ENCODE measurements at regions not wholly inside any gene's neighbourhood (a gene's known extent, or its start where the extent isn't known, plus 50 kb on each side); places are given as distances from the start of the nearest gene placed in this dataset.
"Not testable (repeated sequence)": the region's sequence is repeated elsewhere in the genome, so short reads cannot be mapped to it uniquely, and the experiment has no call there.

DNA sequence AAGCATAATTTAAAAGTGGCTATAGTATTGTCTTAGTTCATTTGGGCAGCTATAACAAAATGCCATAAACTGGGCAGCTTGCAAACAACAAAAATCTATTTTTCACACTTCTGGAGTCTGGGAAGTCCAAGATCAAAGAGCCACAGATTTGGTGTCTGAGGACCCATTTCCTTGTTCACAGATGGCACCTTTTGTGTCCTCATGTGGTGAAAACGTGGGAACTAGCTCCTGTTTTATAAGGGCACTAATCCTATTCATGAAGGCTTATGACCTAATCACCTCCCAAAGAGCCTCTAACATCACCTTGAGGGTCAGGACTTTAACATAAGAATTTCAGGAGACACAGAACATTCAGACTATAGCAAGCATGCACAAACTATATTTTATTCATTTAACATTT is 126.5 kb upstream of the WDFY3 start:
- intact Hi-C loops (cut with DNase I): no loop called here
- no peak for DNase-seq (ENCODE audit: low spot score)

- no peak for DNase-seq (ENCODE audit: low spot score)
- intact Hi-C loops (cut with DNase I): no loop called here
Observed at GRCh38 chr4:85094735-85095134, 128.2 kb upstream of the WDFY3 start.

- intact Hi-C loops (cut with DNase I): no loop called here
- no peak for DNase-seq (ENCODE audit: low spot score)
Observed at GRCh38 chr4:85102606-85103005, 136.1 kb upstream of the WDFY3 start.

DNA sequence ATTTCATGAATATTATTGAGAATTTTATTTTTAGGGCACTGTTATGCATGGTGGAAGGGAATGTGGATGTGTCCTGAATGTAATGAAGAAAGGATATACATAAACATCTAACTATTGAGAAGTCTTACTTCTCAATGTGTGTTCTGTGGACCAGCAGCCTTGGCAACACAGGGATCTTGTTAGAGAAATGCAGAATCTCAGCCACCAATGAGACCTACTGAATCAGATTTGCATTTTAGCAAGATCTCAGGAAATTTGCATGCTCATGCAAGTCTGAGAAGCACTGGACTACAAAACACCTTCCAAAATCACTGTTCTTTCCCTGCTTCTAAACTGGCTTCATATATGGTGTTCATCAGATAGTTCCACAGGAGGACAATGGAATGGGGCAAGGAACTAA is 139.7 kb upstream of the WDFY3 start:
- DNase-seq (ENCODE audit: low spot score): no peak
- intact Hi-C loops (cut with DNase I): no loop called here

DNA sequence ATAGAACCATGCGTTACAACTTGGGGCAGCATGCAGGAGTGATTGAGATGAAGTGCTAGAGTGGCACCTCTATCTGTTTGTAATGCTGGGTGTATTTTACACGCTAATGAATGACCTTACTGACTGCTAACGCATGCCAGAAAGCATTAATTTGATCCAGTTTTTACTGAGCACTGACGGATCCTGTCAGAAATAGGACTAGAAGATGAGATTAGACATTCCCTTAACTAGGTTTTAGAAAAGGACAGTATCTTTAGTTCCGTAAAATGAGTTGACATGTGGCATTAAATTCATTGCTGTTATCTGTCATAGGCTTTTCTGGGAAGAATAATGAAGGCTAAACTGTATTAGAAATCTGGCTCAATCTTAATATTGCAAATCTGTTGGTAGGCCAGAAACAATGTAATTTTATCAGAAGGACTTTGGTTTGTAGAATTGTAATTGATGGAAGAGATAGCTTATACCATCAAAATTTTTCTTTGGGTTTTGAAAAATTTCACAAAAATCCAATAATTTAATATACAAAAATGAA is 140.4 kb upstream of the WDFY3 start:
- intact Hi-C loops (cut with DNase I): no loop called here
- DNase-seq (ENCODE audit: low spot score): no peak

DNA sequence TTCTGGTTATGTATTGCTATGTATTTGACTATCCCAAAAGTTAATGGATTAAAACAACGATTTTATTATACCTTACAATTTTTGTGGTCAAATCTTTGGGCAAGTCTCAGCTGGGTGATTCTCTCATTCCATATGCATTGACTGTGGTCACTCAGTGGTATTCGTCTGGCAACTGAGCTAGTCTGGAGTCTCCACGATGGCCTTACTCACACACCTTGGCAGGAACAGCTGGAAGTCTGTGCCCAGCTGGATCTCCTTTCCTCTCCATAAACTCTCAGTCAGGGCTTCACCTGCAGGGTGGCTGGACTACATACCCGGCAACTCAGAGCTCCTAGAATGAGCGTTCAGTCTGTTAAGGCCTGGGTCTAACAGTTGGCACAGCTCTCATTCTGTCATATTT is 141.1 kb upstream of the WDFY3 start:
- DNase-seq (ENCODE audit: low spot score): no peak
- intact Hi-C loops (cut with DNase I): no loop called here

- no peak for DNase-seq (ENCODE audit: low spot score)
- intact Hi-C loops (cut with DNase I): no loop called here
Observed at GRCh38 chr4:85113706-85114105, 147.2 kb upstream of the WDFY3 start.

GRCh38 chr4:85114526-85114925 is 148.0 kb upstream of the WDFY3 start:
- DNase-seq (ENCODE audit: low spot score): no peak
- intact Hi-C loops (cut with DNase I): no loop called here

DNA sequence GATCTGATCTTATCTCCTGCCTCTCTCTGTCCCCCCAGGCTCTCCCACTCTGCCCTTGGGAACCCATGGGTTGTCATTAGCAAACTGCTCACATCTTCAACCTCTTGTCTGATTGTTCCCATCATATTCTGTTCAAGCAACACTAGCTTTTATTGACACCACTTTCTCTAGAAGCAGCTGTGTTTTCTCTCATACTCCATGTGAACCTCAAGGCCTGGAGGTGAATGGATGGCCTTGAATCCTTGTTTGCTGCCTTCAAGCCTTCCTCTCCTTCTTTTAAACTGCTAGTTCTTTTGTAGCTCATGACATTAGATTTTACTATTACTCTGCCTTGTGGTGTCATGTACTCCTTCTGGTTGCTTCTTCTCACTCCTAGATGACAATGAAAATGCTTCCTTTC is 149.5 kb upstream of the WDFY3 start:
- no peak for DNase-seq (ENCODE audit: low spot score)
- intact Hi-C loops (cut with DNase I): no loop called here

DNA sequence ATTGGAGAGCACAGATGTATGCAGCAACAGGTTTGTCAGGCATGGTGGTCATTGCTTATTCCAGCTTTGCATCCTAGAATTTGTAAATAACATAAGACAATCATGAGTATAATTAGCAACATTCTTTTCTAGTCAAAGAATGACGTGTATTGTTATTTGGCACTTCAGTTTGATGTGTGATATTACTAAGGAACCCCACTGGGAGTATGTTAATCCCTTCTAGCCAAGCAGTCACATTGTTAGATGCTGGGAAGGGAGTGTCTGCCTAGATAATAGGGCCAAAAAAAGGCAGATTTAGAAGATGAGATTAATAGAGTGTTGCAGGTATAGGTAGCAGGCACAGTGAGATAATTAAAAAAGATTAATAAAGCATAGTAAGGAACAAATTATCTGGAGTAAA is 159.2 kb upstream of the WDFY3 start:
- DNase-seq (ENCODE audit: low spot score): no peak
- intact Hi-C loops (cut with DNase I): no loop called here

- intact Hi-C loops (cut with DNase I): no loop called here
- no peak for DNase-seq (ENCODE audit: low spot score)
Observed at GRCh38 chr4:85126991-85127591, 160.6 kb upstream of the WDFY3 start.

DNA sequence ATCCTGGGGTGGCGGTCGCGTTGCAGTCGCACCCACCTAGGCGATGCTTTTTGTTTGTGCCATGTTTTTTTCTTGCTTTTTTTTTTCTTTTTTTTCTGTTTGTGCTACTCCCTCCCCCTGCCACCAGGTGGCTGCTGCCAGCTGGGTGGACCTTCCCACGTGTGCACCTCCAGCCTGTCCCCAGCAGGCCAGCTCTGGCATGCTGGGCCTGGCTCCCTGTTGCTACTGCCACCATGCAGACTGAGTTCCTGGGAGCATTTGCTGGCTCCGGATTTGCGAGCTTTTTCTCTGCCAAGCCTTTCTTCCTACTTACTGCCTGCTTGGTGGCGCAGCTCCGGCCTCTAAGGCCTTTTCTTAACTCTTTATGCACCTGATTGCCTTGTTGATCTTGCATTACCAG is 161.2 kb upstream of the WDFY3 start:
- no peak for DNase-seq (ENCODE audit: low spot score)
- intact Hi-C loops (cut with DNase I): no loop called here

DNA sequence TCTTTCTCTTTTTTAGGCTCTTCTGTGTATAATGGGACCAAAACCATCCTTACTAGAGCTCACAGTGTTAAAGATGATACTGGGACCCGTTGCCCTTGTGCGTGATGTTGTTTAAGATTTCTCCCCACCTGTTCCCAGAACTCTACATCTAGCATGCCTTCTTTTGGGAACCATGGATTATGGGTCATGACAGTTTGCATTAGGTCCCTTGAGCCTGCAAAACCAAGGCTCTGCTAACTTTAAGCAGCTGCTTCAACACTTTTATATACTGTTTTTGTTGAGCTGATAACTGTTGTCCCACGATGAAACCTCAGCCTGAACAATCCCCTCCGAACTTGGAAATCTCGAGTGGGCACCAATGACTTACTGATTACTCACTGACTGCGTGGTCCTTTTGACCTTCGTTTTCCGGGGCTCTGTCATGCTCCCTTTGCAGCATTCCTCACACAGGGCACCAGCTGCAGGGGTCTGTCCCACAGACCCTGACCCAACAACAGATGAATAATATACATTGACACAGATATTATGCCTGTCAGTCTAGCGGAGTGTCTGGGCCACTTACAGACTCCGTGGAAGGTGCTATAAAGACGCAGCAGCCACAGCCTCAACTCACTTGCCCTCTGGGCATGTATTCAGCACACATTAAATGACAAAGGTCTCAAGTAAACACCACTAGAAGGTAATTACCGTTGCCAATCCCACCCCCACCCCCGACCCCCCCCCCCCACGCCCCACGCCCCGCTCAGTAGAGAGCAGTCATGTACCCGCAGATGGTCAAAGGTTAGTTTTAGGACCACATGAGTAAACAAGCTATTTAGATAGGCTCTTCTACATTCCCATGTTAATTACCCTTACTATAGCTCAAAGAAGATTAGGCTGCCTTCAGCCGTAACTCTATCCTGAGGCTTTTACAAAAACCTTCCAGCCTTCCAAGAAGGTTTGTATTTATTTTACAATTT is 162.0 kb upstream of the WDFY3 start:
- no peak for DNase-seq (ENCODE audit: low spot score)
- intact Hi-C loops (cut with DNase I): no loop called here

- DNase-seq (ENCODE audit: low spot score); intact Hi-C loops (cut with DNase I): not testable (repeated sequence)
Observed at GRCh38 chr4:85129354-85130125, 163.1 kb upstream of the WDFY3 start.

- intact Hi-C loops (cut with DNase I): no loop called here
- DNase-seq (ENCODE audit: low spot score): no peak
Observed at GRCh38 chr4:85132117-85132516, 165.6 kb upstream of the WDFY3 start.

- intact Hi-C loops (cut with DNase I): no loop called here
- no peak for DNase-seq (ENCODE audit: low spot score)
Observed at GRCh38 chr4:85132570-85132969, 166.1 kb upstream of the WDFY3 start.

DNA sequence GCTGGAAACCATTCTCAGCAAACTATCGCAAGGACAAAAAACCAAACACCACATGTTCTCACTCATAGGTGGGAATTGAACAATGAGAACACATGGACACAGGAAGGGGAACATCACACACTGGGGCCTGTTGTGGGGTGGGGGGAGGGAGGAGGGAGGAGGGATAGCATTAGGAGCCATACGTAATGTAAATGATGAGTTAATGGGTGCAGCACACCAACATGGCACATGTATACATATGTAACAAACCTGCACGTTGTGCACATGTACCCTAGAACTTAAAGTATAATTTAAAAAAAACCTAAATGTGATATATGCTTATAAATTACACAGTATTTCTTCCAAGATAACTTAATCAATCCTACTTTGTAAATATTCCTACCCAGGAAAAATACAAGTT is 173.3 kb upstream of the WDFY3 start:
- DNase-seq (ENCODE audit: low spot score); intact Hi-C loops (cut with DNase I): not testable (repeated sequence)

DNA sequence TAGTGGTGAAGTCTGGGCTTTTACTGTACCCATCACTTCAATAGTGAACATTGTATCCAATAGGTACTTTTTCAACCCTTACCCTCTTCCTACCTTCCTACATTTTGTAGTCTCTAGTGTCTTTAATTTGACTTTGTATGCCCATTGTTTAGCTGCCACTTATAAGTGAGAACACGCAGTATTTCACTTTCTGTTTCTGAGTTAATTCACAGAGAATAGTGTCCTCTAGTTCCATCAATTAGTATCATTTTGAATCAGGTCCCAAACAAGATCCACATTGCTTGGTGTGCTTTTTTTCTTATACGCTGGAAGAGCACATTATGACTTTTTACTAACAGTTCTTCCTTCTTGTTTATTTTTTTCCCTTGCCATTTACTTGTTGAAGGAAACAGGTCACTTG is 176.0 kb upstream of the WDFY3 start:
- intact Hi-C loops (cut with DNase I): no loop called here
- no peak for DNase-seq (ENCODE audit: low spot score)

DNA sequence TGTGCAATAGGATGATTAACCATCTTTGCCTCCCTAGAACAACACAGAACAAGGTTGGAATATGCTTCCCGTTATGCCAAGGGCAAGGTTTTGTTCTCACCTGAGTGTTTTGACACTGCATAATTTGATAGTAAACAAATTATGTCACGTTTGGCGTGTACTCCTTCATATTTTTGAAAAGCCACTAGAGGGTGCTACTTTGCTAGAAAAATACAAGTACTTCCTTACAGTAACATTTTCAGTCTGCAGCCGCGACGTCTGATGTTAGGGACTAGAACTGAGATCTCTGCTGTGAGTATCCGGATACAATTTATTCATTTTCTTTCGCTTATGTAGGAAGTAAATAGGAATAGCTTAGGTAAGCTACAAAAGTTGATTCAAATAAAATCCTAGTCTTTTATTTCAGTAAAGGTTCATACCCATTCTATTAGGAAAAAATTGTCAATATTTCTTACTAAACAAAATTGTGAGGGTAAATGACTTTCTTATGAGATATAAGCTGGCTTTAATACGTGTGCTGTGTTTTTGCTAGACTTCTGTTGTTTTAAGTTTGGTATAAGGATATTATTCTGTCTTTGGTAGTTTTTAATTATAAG is 181.1 kb upstream of the WDFY3 start:
- DNase-seq (ENCODE audit: low spot score): no peak
- intact Hi-C loops (cut with DNase I): loop anchor here (2.0 to 5.0 kb wide), 4 partner anchors 223 to 895 kb away; no protein-coding TSS in a partner anchor

- intact Hi-C loops (cut with DNase I): loop anchor here (5.0 kb wide), 3 partner anchors 598 to 893 kb away; no protein-coding TSS in a partner anchor
- DNase-seq (ENCODE audit: low spot score): no peak
Observed at GRCh38 chr4:85149676-85150075, 183.2 kb upstream of the WDFY3 start.

Data from cardiac septum (tissue), 1 donor.